Progenitor cell of endocrine pancreas (in vitro differentiated cells): ENCODE measurements at regions not wholly inside any gene's neighbourhood (a gene's known extent, or its start where the extent isn't known, plus 50 kb on each side); places are given as distances from the start of the nearest gene placed in this dataset.

Source experiments
- DNase-seq: peaks from one replicate; pipeline ENCODE4 v3.0.0; 2021; ENCODE audit warnings: low spot score; ENCODE audit not compliant: unreplicated experiment
- H3K27ac Mint-ChIP-seq: 2 replicates; pipeline ENCODE4 v1.8.0; 2021; ENCODE audit warnings: mild to moderate bottlenecking, moderate library complexity, mixed read lengths
- H3K27me3 Mint-ChIP-seq: 2 replicates; pipeline ENCODE4 v1.8.0; 2021; ENCODE audit warnings: mixed read lengths
- H3K36me3 Mint-ChIP-seq: 2 replicates; pipeline ENCODE4 v1.8.0; 2022; ENCODE audit warnings: mixed read lengths; ENCODE audit not compliant: insufficient read depth
- H3K4me1 Mint-ChIP-seq: 2 replicates; pipeline ENCODE4 v1.8.0; 2021; ENCODE audit warnings: low read depth, mixed read lengths
- H3K4me3 Mint-ChIP-seq: 2 replicates; pipeline ENCODE4 v1.8.0; 2021; ENCODE audit warnings: low read depth, mild to moderate bottlenecking, moderate library complexity, mixed read lengths
- H3K9me3 Mint-ChIP-seq: 2 replicates; pipeline ENCODE4 v1.8.0; 2021; ENCODE audit warnings: low read depth, mixed read lengths
- TF ChIP-seq, protein P1 (sequence below): fragments of 200-600 bp; sonication (generic); IDR thresholded peaks from one replicate; pipeline ENCODE4 v1.5.0; 2021; ENCODE audit warnings: antibody characterized with exemption, mild to moderate bottlenecking; ENCODE audit not compliant: unreplicated experiment

DNA sequence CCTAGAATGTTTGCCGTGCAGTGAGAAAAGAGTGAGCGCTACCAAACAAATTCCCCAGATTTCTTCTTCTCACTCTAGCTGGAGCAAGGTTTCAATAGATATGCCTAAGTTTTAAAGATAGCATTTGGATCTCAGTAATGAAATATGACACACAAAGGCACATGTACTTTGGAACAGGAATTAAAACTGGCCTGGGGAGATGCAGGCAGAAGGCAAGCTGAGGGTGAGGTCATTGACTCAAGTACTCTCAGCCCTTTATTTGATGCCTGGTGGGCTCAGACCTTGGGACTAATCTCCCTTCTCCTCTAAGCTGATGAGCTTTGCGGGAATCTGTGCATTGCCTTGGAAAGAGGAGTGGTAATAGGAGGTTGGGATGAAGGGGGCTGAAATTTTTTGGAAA, 323.3 kb upstream of the SLC30A5 start:
- Mint-ChIP-seq H3K4me3 (no peak overlapping the region), H3K27me3 (no peaks in the 10 kb centered on the region), H3K27ac (no peak overlapping the region)

DNA sequence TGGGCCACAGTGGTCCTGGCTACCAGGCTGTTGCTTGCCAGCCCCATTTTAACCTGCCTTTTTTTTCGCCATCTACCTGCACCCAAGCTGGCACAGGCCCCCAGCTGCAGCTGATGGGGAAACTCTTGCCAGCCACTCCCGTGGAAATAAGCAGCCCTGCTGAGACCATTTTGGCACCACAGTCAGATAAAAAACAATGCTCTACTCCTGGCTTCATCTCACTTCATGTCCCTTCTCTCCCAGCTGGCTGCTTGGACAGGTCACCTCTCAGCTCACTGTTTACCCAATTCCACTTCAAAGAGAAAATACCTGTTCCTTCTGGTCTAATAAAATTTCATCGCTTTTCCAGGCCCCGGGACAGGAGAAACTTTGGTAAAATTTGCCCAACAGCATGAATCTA, 322.6 kb upstream of the SLC30A5 start:
- Mint-ChIP-seq H3K4me1 (peaks cover 2% of the 10 kb centered on the region), H3K4me3 (no peak overlapping the region), H3K36me3 (no peaks in the 10 kb centered on the region), H3K27ac (no peak overlapping the region), H3K27me3 (no peaks in the 10 kb centered on the region), H3K9me3 (peaks cover 3% of the 10 kb centered on the region)
- TF ChIP-seq, protein P1, sequence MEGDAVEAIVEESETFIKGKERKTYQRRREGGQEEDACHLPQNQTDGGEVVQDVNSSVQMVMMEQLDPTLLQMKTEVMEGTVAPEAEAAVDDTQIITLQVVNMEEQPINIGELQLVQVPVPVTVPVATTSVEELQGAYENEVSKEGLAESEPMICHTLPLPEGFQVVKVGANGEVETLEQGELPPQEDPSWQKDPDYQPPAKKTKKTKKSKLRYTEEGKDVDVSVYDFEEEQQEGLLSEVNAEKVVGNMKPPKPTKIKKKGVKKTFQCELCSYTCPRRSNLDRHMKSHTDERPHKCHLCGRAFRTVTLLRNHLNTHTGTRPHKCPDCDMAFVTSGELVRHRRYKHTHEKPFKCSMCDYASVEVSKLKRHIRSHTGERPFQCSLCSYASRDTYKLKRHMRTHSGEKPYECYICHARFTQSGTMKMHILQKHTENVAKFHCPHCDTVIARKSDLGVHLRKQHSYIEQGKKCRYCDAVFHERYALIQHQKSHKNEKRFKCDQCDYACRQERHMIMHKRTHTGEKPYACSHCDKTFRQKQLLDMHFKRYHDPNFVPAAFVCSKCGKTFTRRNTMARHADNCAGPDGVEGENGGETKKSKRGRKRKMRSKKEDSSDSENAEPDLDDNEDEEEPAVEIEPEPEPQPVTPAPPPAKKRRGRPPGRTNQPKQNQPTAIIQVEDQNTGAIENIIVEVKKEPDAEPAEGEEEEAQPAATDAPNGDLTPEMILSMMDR: no peak
- no peak for DNase-seq

More for the DNA sequence above, 323.3 kb upstream of the SLC30A5 start:
- H3K9me3 Mint-ChIP-seq: peaks cover 3% of the 10 kb centered on the region
- H3K4me1 Mint-ChIP-seq: peaks cover 3% of the 10 kb centered on the region
- TF ChIP-seq, protein P1: no peak
- no peak for DNase-seq
- H3K36me3 Mint-ChIP-seq: no peaks in the 10 kb centered on the region

DNA sequence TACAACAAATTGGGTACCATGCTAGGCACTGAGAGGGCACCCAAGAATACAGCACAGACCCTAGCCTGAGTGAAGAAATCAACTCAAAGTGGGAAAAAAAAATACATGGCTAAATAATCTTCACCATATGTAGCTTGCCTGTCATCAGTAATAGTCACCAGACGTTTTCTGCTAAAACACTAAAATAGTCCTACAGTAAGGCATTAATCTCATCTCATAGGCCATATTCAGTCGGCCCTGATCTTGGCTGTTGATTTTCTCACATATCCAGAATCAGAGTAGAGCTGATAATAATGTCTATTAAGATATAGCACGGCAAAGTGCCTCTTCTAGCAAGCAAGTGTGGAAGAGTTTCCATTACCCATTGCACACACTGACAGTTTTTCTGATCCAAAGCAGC, 322.1 kb upstream of the SLC30A5 start:
- Mint-ChIP-seq H3K4me3 (no peak overlapping the region), H3K27me3 (no peaks in the 10 kb centered on the region), H3K36me3 (no peaks in the 10 kb centered on the region), H3K27ac (no peak overlapping the region), H3K9me3 (peaks cover 3% of the 10 kb centered on the region), H3K4me1 (peaks cover 2% of the 10 kb centered on the region)
- TF ChIP-seq, protein P1: no peak
- no peak for DNase-seq

DNA sequence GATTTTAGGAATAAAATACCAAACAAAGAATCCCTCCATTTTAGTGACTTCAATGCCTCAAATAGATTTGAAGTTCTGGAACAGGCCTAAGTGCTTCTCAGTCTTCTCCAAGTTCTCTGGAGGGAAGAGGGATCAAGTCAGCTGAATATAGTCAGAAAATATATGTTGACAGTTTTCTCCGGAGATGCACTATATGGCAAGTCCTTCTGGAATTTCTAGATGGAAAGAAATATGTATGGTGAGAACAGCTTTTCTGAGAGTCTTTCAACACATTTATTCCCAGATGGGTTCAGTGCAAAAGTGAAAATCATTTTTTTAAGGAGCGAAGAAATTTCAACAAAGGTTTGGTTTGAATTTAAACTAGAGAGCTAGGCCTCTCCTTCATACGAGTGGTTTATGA, 317.4 kb upstream of the SLC30A5 start:
- no peak overlapping the region for H3K27ac Mint-ChIP-seq
- TF ChIP-seq, protein P1: no peak
- no peaks in the 10 kb centered on the region for H3K27me3 Mint-ChIP-seq
- peaks cover 6% of the 10 kb centered on the region for H3K4me1 Mint-ChIP-seq
- H3K36me3 Mint-ChIP-seq: no peaks in the 10 kb centered on the region
- H3K4me3 Mint-ChIP-seq: no peak overlapping the region
- no peak for DNase-seq
- peaks cover 3% of the 10 kb centered on the region for H3K9me3 Mint-ChIP-seq

DNA sequence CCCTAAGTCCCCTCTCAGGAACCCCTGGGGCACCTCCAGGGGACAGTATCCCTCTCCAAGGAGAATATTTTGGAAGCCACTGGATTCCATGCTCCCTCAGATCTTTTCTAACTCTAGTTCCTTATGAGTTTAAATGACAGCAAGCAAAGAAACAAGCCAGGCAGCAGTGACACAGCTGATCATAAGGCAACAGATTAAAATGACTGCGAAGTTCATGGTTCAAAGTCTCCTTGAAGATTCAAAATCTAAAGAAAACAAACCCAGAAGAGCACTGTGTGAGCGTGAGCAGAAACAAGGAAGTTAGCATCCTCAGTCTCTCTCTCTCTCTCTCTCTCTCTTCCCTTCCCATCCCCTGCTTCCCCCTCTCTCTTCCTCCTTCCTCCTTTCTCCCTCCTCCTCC, 316.7 kb upstream of the SLC30A5 start:
- TF ChIP-seq, protein P1: no peak
- no peak overlapping the region for H3K27ac Mint-ChIP-seq
- no peaks in the 10 kb centered on the region for H3K27me3 Mint-ChIP-seq
- peaks cover 6% of the 10 kb centered on the region for H3K4me1 Mint-ChIP-seq
- no peak for DNase-seq
- H3K9me3 Mint-ChIP-seq: peaks cover 3% of the 10 kb centered on the region
- H3K4me3 Mint-ChIP-seq: no peak overlapping the region
- H3K36me3 Mint-ChIP-seq: no peaks in the 10 kb centered on the region
